Neural cell (in vitro differentiated cells): ENCODE measurements at regions not wholly inside any gene's neighbourhood (a gene's known extent, or its start where the extent isn't known, plus 50 kb on each side); places are given as distances from the start of the nearest gene placed in this dataset.

Experiments
- H2AFZ ChIP-seq: fragments of 200-600, 300-800 bp; sonication (generic), shearing (Covaris generic); 2 replicates; pipeline ENCODE4 v1.6.0; 2014; ENCODE audit warnings: low read depth, mild to moderate bottlenecking, antibody characterized with exemption, low read length, moderate library complexity
- H3F3A ChIP-seq: fragments of 200-600 bp; shearing (Covaris generic); 2 replicates; pipeline ENCODE4 v1.6.1; 2016; ENCODE audit warnings: mild to moderate bottlenecking, moderate library complexity, mixed read lengths, antibody characterized with exemption, low read length; ENCODE audit not compliant: insufficient read depth, poor library complexity, severe bottlenecking
- H3K27ac ChIP-seq: fragments of 200-600, 300-800 bp; sonication (generic), shearing (Covaris generic); 2 replicates; pipeline ENCODE4 v1.5.1; 2014; ENCODE audit warnings: mild to moderate bottlenecking, low read length, moderate library complexity
- H3K27me3 ChIP-seq: fragments of 300-800, 200-600 bp; sonication (generic), shearing (Covaris generic); 2 replicates; pipeline ENCODE4 v1.6.0; 2014; ENCODE audit warnings: mild to moderate bottlenecking, low read depth, low read length, moderate library complexity; ENCODE audit not compliant: insufficient read depth
- H3K36me3 ChIP-seq: fragments of 300-800, 200-600 bp; sonication (generic), shearing (Covaris generic); 2 replicates; pipeline ENCODE4 v1.5.1; 2014; ENCODE audit warnings: mild to moderate bottlenecking, antibody characterized with exemption, low read length, moderate library complexity; ENCODE audit not compliant: insufficient read depth
- H3K4me2 ChIP-seq: fragments of 300-800, 200-600 bp; sonication (generic), shearing (Covaris generic); 2 replicates; pipeline ENCODE4 v1.6.0; 2014; ENCODE audit warnings: mild to moderate bottlenecking, low read length
- H3K4me3 ChIP-seq: fragments of 300-800, 200-600 bp; sonication (generic), shearing (Covaris generic); 2 replicates; pipeline ENCODE4 v1.5.1; 2014; ENCODE audit warnings: mild to moderate bottlenecking, low read length, moderate library complexity
- H3K79me2 ChIP-seq: fragments of 200-600 bp; shearing (Covaris generic); replicated peaks from 2 replicates; pipeline ENCODE4 v1.6.0; 2014; ENCODE audit warnings: mild to moderate bottlenecking, low read length, moderate library complexity; ENCODE audit not compliant: insufficient read depth
- H3K9ac ChIP-seq: fragments of 300-800, 200-600 bp; sonication (generic), shearing (Covaris generic); 2 replicates; pipeline ENCODE4 v1.6.1; 2016; ENCODE audit warnings: mild to moderate bottlenecking, low read length, mixed read lengths
- H3K9me2 ChIP-seq: fragments of 200-600 bp; shearing (Covaris generic); 2 replicates; pipeline ENCODE4 v1.6.1; 2016; ENCODE audit warnings: mild to moderate bottlenecking, low read length, mixed read lengths; ENCODE audit not compliant: insufficient read depth
- H3K9me3 ChIP-seq: fragments of 200-600, 300-800 bp; sonication (generic), shearing (Covaris generic); 2 replicates; pipeline ENCODE4 v1.6.1; 2016; ENCODE audit warnings: mild to moderate bottlenecking, mixed run types, low read length, moderate library complexity, mixed read lengths
- H4K20me1 ChIP-seq: fragments of 200-600 bp; shearing (Covaris generic); 2 replicates; pipeline ENCODE4 v1.6.1; 2016; ENCODE audit warnings: mild to moderate bottlenecking, mixed run types; ENCODE audit not compliant: insufficient read depth
- EP300 ChIP-seq: fragments of 450-650 bp; conservative IDR thresholded peaks from 2 replicates; pipeline ENCODE4 v1.6.1; 2014; ENCODE audit warnings: antibody characterized with exemption, mild to moderate bottlenecking, moderate library complexity; ENCODE audit not compliant: poor library complexity, severe bottlenecking
- EZH2 ChIP-seq: fragments of 200-600, 300-800 bp; shearing (Covaris generic), sonication (generic); IDR thresholded peaks from 2 replicates; pipeline ENCODE4 v1.6.1; 2014; ENCODE audit warnings: antibody characterized with exemption, low read length, borderline replicate concordance, mild to moderate bottlenecking; ENCODE audit not compliant: insufficient read depth, poor library complexity, severe bottlenecking
- MXI1 ChIP-seq: fragments of 450-650 bp; conservative IDR thresholded peaks from 2 replicates; pipeline ENCODE4 v1.6.1; 2014; ENCODE audit warnings: antibody characterized with exemption, mild to moderate bottlenecking; ENCODE audit not compliant: poor library complexity, severe bottlenecking
- POLR2AphosphoS5 ChIP-seq: IDR thresholded peaks from 2 replicates; pipeline ENCODE4 v1.6.1; 2012
- RAD21 ChIP-seq: fragments of 450-650 bp; conservative IDR thresholded peaks from 2 replicates; pipeline ENCODE4 v1.6.1; 2014; ENCODE audit warnings: antibody characterized with exemption, mild to moderate bottlenecking, moderate library complexity
- REST ChIP-seq: IDR thresholded peaks from 2 replicates; pipeline ENCODE4 v1.6.1; 2012; ENCODE audit warnings: borderline replicate concordance
- SMC3 ChIP-seq: fragments of 450-650 bp; conservative IDR thresholded peaks from 2 replicates; pipeline ENCODE4 v1.6.1; 2014; ENCODE audit warnings: antibody characterized with exemption, mild to moderate bottlenecking, moderate library complexity; ENCODE audit not compliant: poor library complexity
- TAF1 ChIP-seq: IDR thresholded peaks from 2 replicates; pipeline ENCODE4 v1.6.1; 2012; ENCODE audit warnings: low read depth
- TF ChIP-seq, protein P1 (sequence below): fragments of 450-650 bp; IDR thresholded peaks from 2 replicates; pipeline ENCODE4 v1.5.1; 2014; ENCODE audit warnings: antibody characterized with exemption, mild to moderate bottlenecking, moderate library complexity; ENCODE audit not compliant: poor library complexity, severe bottlenecking

DNA sequence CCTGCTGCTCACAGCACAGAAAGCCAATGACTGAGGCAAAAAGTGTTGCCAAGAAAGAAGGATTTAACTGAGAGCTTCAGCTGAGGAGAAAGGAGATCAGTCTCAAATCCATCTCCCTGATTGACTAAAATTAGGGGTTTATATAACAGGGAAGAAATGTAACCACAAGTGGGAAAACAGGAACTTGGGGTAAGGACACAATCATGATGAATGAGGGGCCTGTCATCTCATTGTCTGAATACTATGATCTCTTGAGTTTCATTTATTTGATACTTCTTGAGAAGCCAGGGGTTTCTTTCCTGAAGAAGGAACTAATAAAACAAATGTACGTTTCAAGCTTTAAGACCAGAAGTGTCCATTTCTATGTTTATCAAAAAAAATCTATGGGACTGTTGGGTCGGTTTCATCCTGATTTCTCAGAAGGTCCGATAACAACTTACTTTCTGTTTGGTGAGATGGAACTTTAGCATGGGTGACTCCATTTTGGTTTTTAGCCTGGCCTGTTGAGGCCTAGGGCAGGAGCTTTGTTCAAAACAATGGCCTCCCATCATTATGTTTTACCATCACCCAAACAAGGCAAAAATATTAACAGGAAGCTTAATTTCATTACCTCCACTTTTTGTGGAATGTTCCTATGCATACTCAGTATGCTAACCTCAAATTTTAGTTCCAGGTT is 76.6 kb upstream of the PIAS1 start:
- H3K27ac ChIP-seq, result no peak overlapping the region
- H3K4me2 ChIP-seq, result no peak overlapping the region
- no peak overlapping the region for H3K4me3 ChIP-seq
- H4K20me1 ChIP-seq, result no peaks in the 10 kb centered on the region
- H3K9ac ChIP-seq, result no peak overlapping the region
- H3K36me3 ChIP-seq, result no peaks in the 10 kb centered on the region
- no peak for TF ChIP-seq SMC3
- no peaks in the 10 kb centered on the region for H3K9me3 ChIP-seq
- no peak overlapping the region for H2AFZ ChIP-seq
- H3K9me2 ChIP-seq, result no peaks in the 10 kb centered on the region
- no peaks in the 10 kb centered on the region for H3K79me2 ChIP-seq
- no peaks in the 10 kb centered on the region for H3K27me3 ChIP-seq
- no peaks in the 10 kb centered on the region for H3F3A ChIP-seq

GRCh38 chr15:67979281-67979680 is 74.8 kb upstream of the PIAS1 start:
- Histone ChIP-seq H3F3A (no peaks in the 10 kb centered on the region), H3K79me2 (no peaks in the 10 kb centered on the region), H3K9me3 (no peaks in the 10 kb centered on the region), H3K27me3 (no peaks in the 10 kb centered on the region), H3K4me3 (no peak overlapping the region), H3K36me3 (no peaks in the 10 kb centered on the region), H4K20me1 (no peaks in the 10 kb centered on the region), H3K9me2 (no peaks in the 10 kb centered on the region), H2AFZ (no peak overlapping the region), H3K27ac (no peak overlapping the region), H3K9ac (no peak overlapping the region), H3K4me2 (no peak overlapping the region)
- TF ChIP-seq EP300, result no peak
- TF ChIP-seq REST, result no peak
- no peak for TF ChIP-seq RAD21
- TF ChIP-seq EZH2, result no peak
- TF ChIP-seq TAF1, result no peak
- TF ChIP-seq MXI1, result no peak
- TF ChIP-seq, protein P1, sequence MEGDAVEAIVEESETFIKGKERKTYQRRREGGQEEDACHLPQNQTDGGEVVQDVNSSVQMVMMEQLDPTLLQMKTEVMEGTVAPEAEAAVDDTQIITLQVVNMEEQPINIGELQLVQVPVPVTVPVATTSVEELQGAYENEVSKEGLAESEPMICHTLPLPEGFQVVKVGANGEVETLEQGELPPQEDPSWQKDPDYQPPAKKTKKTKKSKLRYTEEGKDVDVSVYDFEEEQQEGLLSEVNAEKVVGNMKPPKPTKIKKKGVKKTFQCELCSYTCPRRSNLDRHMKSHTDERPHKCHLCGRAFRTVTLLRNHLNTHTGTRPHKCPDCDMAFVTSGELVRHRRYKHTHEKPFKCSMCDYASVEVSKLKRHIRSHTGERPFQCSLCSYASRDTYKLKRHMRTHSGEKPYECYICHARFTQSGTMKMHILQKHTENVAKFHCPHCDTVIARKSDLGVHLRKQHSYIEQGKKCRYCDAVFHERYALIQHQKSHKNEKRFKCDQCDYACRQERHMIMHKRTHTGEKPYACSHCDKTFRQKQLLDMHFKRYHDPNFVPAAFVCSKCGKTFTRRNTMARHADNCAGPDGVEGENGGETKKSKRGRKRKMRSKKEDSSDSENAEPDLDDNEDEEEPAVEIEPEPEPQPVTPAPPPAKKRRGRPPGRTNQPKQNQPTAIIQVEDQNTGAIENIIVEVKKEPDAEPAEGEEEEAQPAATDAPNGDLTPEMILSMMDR, result no peak
- no peak for TF ChIP-seq SMC3
- TF ChIP-seq POLR2AphosphoS5, result no peak
